ENCODE measurements at regions not wholly inside any gene's neighbourhood (a gene's known extent, or its start where the extent isn't known, plus 50 kb on each side); places are given as distances from the start of the nearest gene placed in this dataset.

GRCh38 chr4:16302648-16303047, 76.4 kb upstream of the TAPT1 start:
- H3K9me2 ChIP-seq (replicated peaks; ENCODE audit: insufficient read depth, low read length), result no peaks in the 10 kb centered on the region
- no peak overlapping the region for H3K9ac ChIP-seq (ENCODE audit: low read length)
- no peaks in the 10 kb centered on the region for H3K79me2 ChIP-seq (ENCODE audit: low read length)
- H3K4me1 ChIP-seq (ENCODE audit: low read length), result no peaks in the 10 kb centered on the region
- H3K27me3 ChIP-seq (replicated peaks; ENCODE audit: insufficient read depth, low read length), result no peaks in the 10 kb centered on the region
- H3F3A ChIP-seq (ENCODE audit: insufficient read depth, low read length), result no peaks in the 10 kb centered on the region
- H3K9me3 ChIP-seq (replicated peaks; ENCODE audit: insufficient read depth, low read length), result no peaks in the 10 kb centered on the region
- H2AFZ ChIP-seq (ENCODE audit: low read length), result no peak overlapping the region
- no peak for DNase-seq
- H3K27ac ChIP-seq (ENCODE audit: low read length), result no peak overlapping the region
- no peak overlapping the region for H3K4me2 ChIP-seq (ENCODE audit: low read depth, low read length)
- H4K20me1 ChIP-seq (ENCODE audit: insufficient read depth, low read length), result no peaks in the 10 kb centered on the region
- H3K4me3 ChIP-seq (ENCODE audit: low read length), result no peak overlapping the region
- H3K36me3 ChIP-seq (replicated peaks; ENCODE audit: insufficient read depth, low read length), result no peaks in the 10 kb centered on the region
- TF ChIP-seq CTCF (IDR thresholded peaks at IDR 0.05; ENCODE audit: low read length) (no peak), EZH2 (optimal IDR thresholded peaks at IDR 0.05; ENCODE audit: low read depth, low read length) (no peak), EZH2phosphoT487 (IDR thresholded peaks at IDR 0.05; ENCODE audit: low read length) (no peak)

GRCh38 chr4:16297003-16297402, 70.7 kb upstream of the TAPT1 start:
- DNase-seq, result no peak
- Histone ChIP-seq H3K9ac (ENCODE audit: low read length) (no peak overlapping the region), H3K4me3 (ENCODE audit: low read length) (no peak overlapping the region), H3K27ac (ENCODE audit: low read length) (no peak overlapping the region), H3K9me3 (replicated peaks; ENCODE audit: insufficient read depth, low read length) (no peaks in the 10 kb centered on the region), H3K27me3 (replicated peaks; ENCODE audit: insufficient read depth, low read length) (no peaks in the 10 kb centered on the region), H2AFZ (ENCODE audit: low read length) (no peak overlapping the region), H3K9me2 (replicated peaks; ENCODE audit: insufficient read depth, low read length) (no peaks in the 10 kb centered on the region), H3K79me2 (ENCODE audit: low read length) (no peaks in the 10 kb centered on the region), H4K20me1 (ENCODE audit: insufficient read depth, low read length) (no peaks in the 10 kb centered on the region), H3F3A (ENCODE audit: insufficient read depth, low read length) (no peaks in the 10 kb centered on the region), H3K4me2 (ENCODE audit: low read depth, low read length) (no peak overlapping the region), H3K36me3 (replicated peaks; ENCODE audit: insufficient read depth, low read length) (no peaks in the 10 kb centered on the region), H3K4me1 (ENCODE audit: low read length) (no peaks in the 10 kb centered on the region)
- TF ChIP-seq CTCF (IDR thresholded peaks at IDR 0.05; ENCODE audit: low read length), result no peak
- no peak for TF ChIP-seq EZH2 (optimal IDR thresholded peaks at IDR 0.05; ENCODE audit: low read depth, low read length)
- no peak for TF ChIP-seq EZH2phosphoT487 (IDR thresholded peaks at IDR 0.05; ENCODE audit: low read length)

- Histone ChIP-seq H3K9ac (ENCODE audit: low read length) (no peak overlapping the region), H3K27me3 (replicated peaks; ENCODE audit: insufficient read depth, low read length) (no peaks in the 10 kb centered on the region), H3K9me3 (replicated peaks; ENCODE audit: insufficient read depth, low read length) (no peaks in the 10 kb centered on the region), H3K4me1 (ENCODE audit: low read length) (no peaks in the 10 kb centered on the region), H3K4me3 (ENCODE audit: low read length) (no peak overlapping the region), H2AFZ (ENCODE audit: low read length) (no peak overlapping the region), H3K9me2 (replicated peaks; ENCODE audit: insufficient read depth, low read length) (no peaks in the 10 kb centered on the region), H4K20me1 (ENCODE audit: insufficient read depth, low read length) (no peaks in the 10 kb centered on the region), H3K27ac (ENCODE audit: low read length) (no peak overlapping the region), H3K36me3 (replicated peaks; ENCODE audit: insufficient read depth, low read length) (no peaks in the 10 kb centered on the region), H3K4me2 (ENCODE audit: low read depth, low read length) (no peak overlapping the region), H3F3A (ENCODE audit: insufficient read depth, low read length) (no peaks in the 10 kb centered on the region), H3K79me2 (ENCODE audit: low read length) (no peaks in the 10 kb centered on the region)
- no peak for DNase-seq
- no peak for TF ChIP-seq EZH2 (optimal IDR thresholded peaks at IDR 0.05; ENCODE audit: low read depth, low read length)
These were observed 68.2 kb upstream of the TAPT1 start for GRCh38 chr4:16294455-16294854.

GRCh38 chr4:16293210-16293838, 67.1 kb upstream of the TAPT1 start:
- H3K4me2 ChIP-seq (ENCODE audit: low read depth, low read length), result no peak overlapping the region
- no peaks in the 10 kb centered on the region for H3K9me3 ChIP-seq (replicated peaks; ENCODE audit: insufficient read depth, low read length)
- TF ChIP-seq CTCF (IDR thresholded peaks at IDR 0.05; ENCODE audit: low read length), result no peak
- TF ChIP-seq EZH2phosphoT487 (IDR thresholded peaks at IDR 0.05; ENCODE audit: low read length), result no peak
- TF ChIP-seq EZH2 (optimal IDR thresholded peaks at IDR 0.05; ENCODE audit: low read depth, low read length), result no peak
- H3K9ac ChIP-seq (ENCODE audit: low read length), result no peak overlapping the region
- no peaks in the 10 kb centered on the region for H3K9me2 ChIP-seq (replicated peaks; ENCODE audit: insufficient read depth, low read length)
- H3K27me3 ChIP-seq (replicated peaks; ENCODE audit: insufficient read depth, low read length), result no peaks in the 10 kb centered on the region
- no peak for DNase-seq
- H3K36me3 ChIP-seq (replicated peaks; ENCODE audit: insufficient read depth, low read length), result no peaks in the 10 kb centered on the region
- H3F3A ChIP-seq (ENCODE audit: insufficient read depth, low read length), result no peaks in the 10 kb centered on the region
- no peak overlapping the region for H3K4me3 ChIP-seq (ENCODE audit: low read length)
- no peak overlapping the region for H3K27ac ChIP-seq (ENCODE audit: low read length)
- no peaks in the 10 kb centered on the region for H3K79me2 ChIP-seq (ENCODE audit: low read length)
- H2AFZ ChIP-seq (ENCODE audit: low read length), result no peak overlapping the region
- no peaks in the 10 kb centered on the region for H3K4me1 ChIP-seq (ENCODE audit: low read length)
- H4K20me1 ChIP-seq (ENCODE audit: insufficient read depth, low read length), result no peaks in the 10 kb centered on the region

Data from MM.1S (cell line).